ENCODE measurements at regions not wholly inside any gene's neighbourhood (a gene's known extent, or its start where the extent isn't known, plus 50 kb on each side); places are given as distances from the start of the nearest gene placed in this dataset.

- TF ChIP-seq, protein P1, sequence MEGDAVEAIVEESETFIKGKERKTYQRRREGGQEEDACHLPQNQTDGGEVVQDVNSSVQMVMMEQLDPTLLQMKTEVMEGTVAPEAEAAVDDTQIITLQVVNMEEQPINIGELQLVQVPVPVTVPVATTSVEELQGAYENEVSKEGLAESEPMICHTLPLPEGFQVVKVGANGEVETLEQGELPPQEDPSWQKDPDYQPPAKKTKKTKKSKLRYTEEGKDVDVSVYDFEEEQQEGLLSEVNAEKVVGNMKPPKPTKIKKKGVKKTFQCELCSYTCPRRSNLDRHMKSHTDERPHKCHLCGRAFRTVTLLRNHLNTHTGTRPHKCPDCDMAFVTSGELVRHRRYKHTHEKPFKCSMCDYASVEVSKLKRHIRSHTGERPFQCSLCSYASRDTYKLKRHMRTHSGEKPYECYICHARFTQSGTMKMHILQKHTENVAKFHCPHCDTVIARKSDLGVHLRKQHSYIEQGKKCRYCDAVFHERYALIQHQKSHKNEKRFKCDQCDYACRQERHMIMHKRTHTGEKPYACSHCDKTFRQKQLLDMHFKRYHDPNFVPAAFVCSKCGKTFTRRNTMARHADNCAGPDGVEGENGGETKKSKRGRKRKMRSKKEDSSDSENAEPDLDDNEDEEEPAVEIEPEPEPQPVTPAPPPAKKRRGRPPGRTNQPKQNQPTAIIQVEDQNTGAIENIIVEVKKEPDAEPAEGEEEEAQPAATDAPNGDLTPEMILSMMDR (IDR thresholded peaks at IDR 0.05), result no peak
- no peak for TF ChIP-seq POLR2A (IDR thresholded peaks at IDR 0.05)
Observed at GRCh38 chr16:7107436-7107835, 225.2 kb upstream of the RBFOX1 start.
